ENCODE measurements at regions not wholly inside any gene's neighbourhood (a gene's known extent, or its start where the extent isn't known, plus 50 kb on each side); places are given as distances from the start of the nearest gene placed in this dataset.

GRCh38 chr13:84025824-84026223, 143.6 kb upstream of the SLITRK1 start:
- no peak for ATAC-seq
- no peaks in the 10 kb centered on the region for H3K36me3 Mint-ChIP-seq
- peaks cover 2% of the 10 kb centered on the region for H3K9me3 Mint-ChIP-seq
- no peak overlapping the region for H3K27ac Mint-ChIP-seq
- H3K4me3 Mint-ChIP-seq: no peak overlapping the region
- H3K4me1 Mint-ChIP-seq: no peaks in the 10 kb centered on the region
- H3K27me3 Mint-ChIP-seq: no peaks in the 10 kb centered on the region

GRCh38 chr13:83996415-83996814, 114.1 kb upstream of the SLITRK1 start:
- no peak for ATAC-seq
- Mint-ChIP-seq H3K9me3 (no peaks in the 10 kb centered on the region), H3K27me3 (no peaks in the 10 kb centered on the region), H3K36me3 (no peaks in the 10 kb centered on the region), H3K4me3 (no peak overlapping the region), H3K4me1 (no peaks in the 10 kb centered on the region), H3K27ac (no peak overlapping the region)

GRCh38 chr13:83995930-83996329, 113.7 kb upstream of the SLITRK1 start:
- ATAC-seq: no peak
- no peak overlapping the region for H3K27ac Mint-ChIP-seq
- no peaks in the 10 kb centered on the region for H3K4me1 Mint-ChIP-seq
- no peaks in the 10 kb centered on the region for H3K9me3 Mint-ChIP-seq
- H3K4me3 Mint-ChIP-seq: no peak overlapping the region
- no peaks in the 10 kb centered on the region for H3K36me3 Mint-ChIP-seq
- no peaks in the 10 kb centered on the region for H3K27me3 Mint-ChIP-seq

- ATAC-seq: no peak
- H3K36me3 Mint-ChIP-seq: no peaks in the 10 kb centered on the region
- no peaks in the 10 kb centered on the region for H3K9me3 Mint-ChIP-seq
- no peak overlapping the region for H3K4me3 Mint-ChIP-seq
- H3K27ac Mint-ChIP-seq: no peak overlapping the region
- no peaks in the 10 kb centered on the region for H3K4me1 Mint-ChIP-seq
- H3K27me3 Mint-ChIP-seq: no peaks in the 10 kb centered on the region
Observed at GRCh38 chr13:83992566-83993358, 110.5 kb upstream of the SLITRK1 start.

- H3K27me3 Mint-ChIP-seq: no peaks in the 10 kb centered on the region
- no peaks in the 10 kb centered on the region for H3K36me3 Mint-ChIP-seq
- ATAC-seq: no peak
- peaks cover 7% of the 10 kb centered on the region for H3K9me3 Mint-ChIP-seq
- no peak overlapping the region for H3K27ac Mint-ChIP-seq
- H3K4me1 Mint-ChIP-seq: no peaks in the 10 kb centered on the region
- no peak overlapping the region for H3K4me3 Mint-ChIP-seq
Observed at GRCh38 chr13:83987394-83987793, 105.1 kb upstream of the SLITRK1 start.

- Mint-ChIP-seq H3K9me3 (peaks cover 7% of the 10 kb centered on the region), H3K4me3 (no peak overlapping the region), H3K27ac (no peak overlapping the region), H3K27me3 (no peaks in the 10 kb centered on the region), H3K36me3 (no peaks in the 10 kb centered on the region), H3K4me1 (no peaks in the 10 kb centered on the region)
- no peak for ATAC-seq
Observed at GRCh38 chr13:83984793-83985192, 102.5 kb upstream of the SLITRK1 start.

GRCh38 chr13:83980331-83980730, 98.1 kb upstream of the SLITRK1 start:
- Mint-ChIP-seq H3K27ac (no peak overlapping the region), H3K36me3 (no peaks in the 10 kb centered on the region), H3K4me1 (no peaks in the 10 kb centered on the region), H3K4me3 (no peak overlapping the region), H3K9me3 (no peaks in the 10 kb centered on the region), H3K27me3 (no peaks in the 10 kb centered on the region)
- no peak for ATAC-seq

GRCh38 chr13:83975655-83976165, 93.4 kb upstream of the SLITRK1 start:
- no peaks in the 10 kb centered on the region for H3K36me3 Mint-ChIP-seq
- ATAC-seq: no peak
- H3K4me1 Mint-ChIP-seq: no peaks in the 10 kb centered on the region
- H3K27ac Mint-ChIP-seq: no peak overlapping the region
- no peak overlapping the region for H3K4me3 Mint-ChIP-seq
- no peaks in the 10 kb centered on the region for H3K27me3 Mint-ChIP-seq
- no peaks in the 10 kb centered on the region for H3K9me3 Mint-ChIP-seq

GRCh38 chr13:83958531-83958930, 76.3 kb upstream of the SLITRK1 start:
- H3K9me3 Mint-ChIP-seq: peaks cover 4% of the 10 kb centered on the region
- H3K36me3 Mint-ChIP-seq: no peaks in the 10 kb centered on the region
- no peak overlapping the region for H3K27ac Mint-ChIP-seq
- no peaks in the 10 kb centered on the region for H3K27me3 Mint-ChIP-seq
- ATAC-seq: no peak
- no peaks in the 10 kb centered on the region for H3K4me1 Mint-ChIP-seq
- H3K4me3 Mint-ChIP-seq: no peak overlapping the region

- ATAC-seq: no peak
- Mint-ChIP-seq H3K27me3 (no peaks in the 10 kb centered on the region), H3K4me1 (no peaks in the 10 kb centered on the region), H3K4me3 (no peak overlapping the region), H3K36me3 (no peaks in the 10 kb centered on the region), H3K27ac (no peak overlapping the region), H3K9me3 (peaks cover 8% of the 10 kb centered on the region)
Observed at GRCh38 chr13:83955011-83955410, 72.7 kb upstream of the SLITRK1 start.

GRCh38 chr13:83953916-83954315, 71.6 kb upstream of the SLITRK1 start:
- no peaks in the 10 kb centered on the region for H3K4me1 Mint-ChIP-seq
- H3K4me3 Mint-ChIP-seq: no peak overlapping the region
- ATAC-seq: no peak
- H3K36me3 Mint-ChIP-seq: no peaks in the 10 kb centered on the region
- no peak overlapping the region for H3K27ac Mint-ChIP-seq
- H3K9me3 Mint-ChIP-seq: peaks cover 8% of the 10 kb centered on the region
- no peaks in the 10 kb centered on the region for H3K27me3 Mint-ChIP-seq

GRCh38 chr13:83950293-83950692, 68.0 kb upstream of the SLITRK1 start:
- Mint-ChIP-seq H3K36me3 (no peaks in the 10 kb centered on the region), H3K4me1 (no peaks in the 10 kb centered on the region), H3K9me3 (peaks cover 7% of the 10 kb centered on the region), H3K27ac (no peak overlapping the region), H3K27me3 (no peaks in the 10 kb centered on the region), H3K4me3 (no peak overlapping the region)
- ATAC-seq: no peak

- Mint-ChIP-seq H3K27me3 (no peaks in the 10 kb centered on the region), H3K36me3 (no peaks in the 10 kb centered on the region), H3K27ac (no peak overlapping the region), H3K4me1 (no peaks in the 10 kb centered on the region), H3K4me3 (no peak overlapping the region), H3K9me3 (peaks cover 2% of the 10 kb centered on the region)
- no peak for ATAC-seq
Observed at GRCh38 chr13:83943530-83944279, 61.4 kb upstream of the SLITRK1 start.

GRCh38 chr13:83941701-83942335, 59.5 kb upstream of the SLITRK1 start:
- H3K9me3 Mint-ChIP-seq: peaks cover 4% of the 10 kb centered on the region
- no peak overlapping the region for H3K4me3 Mint-ChIP-seq
- no peaks in the 10 kb centered on the region for H3K27me3 Mint-ChIP-seq
- no peaks in the 10 kb centered on the region for H3K4me1 Mint-ChIP-seq
- no peaks in the 10 kb centered on the region for H3K36me3 Mint-ChIP-seq
- no peak for ATAC-seq
- no peak overlapping the region for H3K27ac Mint-ChIP-seq

- H3K27ac Mint-ChIP-seq: no peak overlapping the region
- no peak for ATAC-seq
- H3K27me3 Mint-ChIP-seq: no peaks in the 10 kb centered on the region
- no peaks in the 10 kb centered on the region for H3K4me1 Mint-ChIP-seq
- H3K9me3 Mint-ChIP-seq: peaks cover 8% of the 10 kb centered on the region
- no peak overlapping the region for H3K4me3 Mint-ChIP-seq
- H3K36me3 Mint-ChIP-seq: no peaks in the 10 kb centered on the region
Observed at GRCh38 chr13:83940742-83941141, 58.5 kb upstream of the SLITRK1 start.

All from stimulated activated memory B cell treated with anti-CD40 and anti-IgM and Interleukin-4, amounts not matched to agents 10 μg/mL and 1 μg/mL and 100 μg/mL, for 72 hours (primary cell).